Testis (tissue), 2 donors: ENCODE measurements at regions not wholly inside any gene's neighbourhood (a gene's known extent, or its start where the extent isn't known, plus 50 kb on each side); places are given as distances from the start of the nearest gene placed in this dataset.

Experiments
- POLR2A ChIP-seq: fragments of 450-650 bp; IDR thresholded peaks from one replicate; pipeline ENCODE4 v1.6.1; 2017; ENCODE audit warnings: antibody characterized with exemption, mild to moderate bottlenecking, moderate library complexity
- TF ChIP-seq, protein P1 (sequence below), 3 experiments: fragments of 450-650 bp in 2 of 3; fragments of 200-600 bp in 1 of 3; sonication (generic) in 1 of 3; IDR thresholded peaks; one replicate each; pipeline ENCODE4 v1.5.1; 2016 to 2019; ENCODE audit warnings: antibody characterized with exemption in 3 of 3, mild to moderate bottlenecking in 2 of 3, moderate library complexity in 1 of 3

DNA sequence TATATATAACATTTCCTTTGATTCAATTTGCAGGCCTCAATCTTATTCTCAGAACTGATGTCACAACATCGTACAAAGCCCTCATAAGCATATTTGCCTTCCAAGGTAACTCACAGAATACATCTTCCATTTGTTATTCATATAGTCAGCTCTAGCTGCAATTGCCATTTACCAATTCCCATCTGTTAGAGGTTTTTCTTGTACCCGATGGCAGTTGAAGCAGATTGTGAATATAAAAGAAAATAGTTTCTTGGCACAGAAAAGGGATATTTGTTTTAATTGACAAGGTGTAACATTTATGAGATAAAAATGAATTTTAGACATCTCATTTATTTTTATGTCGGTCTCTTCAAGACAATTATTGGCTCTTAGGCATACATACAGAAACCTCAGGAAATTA, 311.3 kb downstream of the TRIML1 start:
- TF ChIP-seq, protein P1, sequence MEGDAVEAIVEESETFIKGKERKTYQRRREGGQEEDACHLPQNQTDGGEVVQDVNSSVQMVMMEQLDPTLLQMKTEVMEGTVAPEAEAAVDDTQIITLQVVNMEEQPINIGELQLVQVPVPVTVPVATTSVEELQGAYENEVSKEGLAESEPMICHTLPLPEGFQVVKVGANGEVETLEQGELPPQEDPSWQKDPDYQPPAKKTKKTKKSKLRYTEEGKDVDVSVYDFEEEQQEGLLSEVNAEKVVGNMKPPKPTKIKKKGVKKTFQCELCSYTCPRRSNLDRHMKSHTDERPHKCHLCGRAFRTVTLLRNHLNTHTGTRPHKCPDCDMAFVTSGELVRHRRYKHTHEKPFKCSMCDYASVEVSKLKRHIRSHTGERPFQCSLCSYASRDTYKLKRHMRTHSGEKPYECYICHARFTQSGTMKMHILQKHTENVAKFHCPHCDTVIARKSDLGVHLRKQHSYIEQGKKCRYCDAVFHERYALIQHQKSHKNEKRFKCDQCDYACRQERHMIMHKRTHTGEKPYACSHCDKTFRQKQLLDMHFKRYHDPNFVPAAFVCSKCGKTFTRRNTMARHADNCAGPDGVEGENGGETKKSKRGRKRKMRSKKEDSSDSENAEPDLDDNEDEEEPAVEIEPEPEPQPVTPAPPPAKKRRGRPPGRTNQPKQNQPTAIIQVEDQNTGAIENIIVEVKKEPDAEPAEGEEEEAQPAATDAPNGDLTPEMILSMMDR (IDR thresholded peaks at IDR 0.05), result no peak
- TF ChIP-seq POLR2A, result no peak
